Epidermal melanocyte (primary cell): ENCODE measurements at regions not wholly inside any gene's neighbourhood (a gene's known extent, or its start where the extent isn't known, plus 50 kb on each side); places are given as distances from the start of the nearest gene placed in this dataset.

Experiments used
- DNase-seq: peaks from one replicate; pipeline ENCODE4 v3.0.0; 2011; ENCODE audit warnings: low spot score; ENCODE audit not compliant: insufficient read length

DNA sequence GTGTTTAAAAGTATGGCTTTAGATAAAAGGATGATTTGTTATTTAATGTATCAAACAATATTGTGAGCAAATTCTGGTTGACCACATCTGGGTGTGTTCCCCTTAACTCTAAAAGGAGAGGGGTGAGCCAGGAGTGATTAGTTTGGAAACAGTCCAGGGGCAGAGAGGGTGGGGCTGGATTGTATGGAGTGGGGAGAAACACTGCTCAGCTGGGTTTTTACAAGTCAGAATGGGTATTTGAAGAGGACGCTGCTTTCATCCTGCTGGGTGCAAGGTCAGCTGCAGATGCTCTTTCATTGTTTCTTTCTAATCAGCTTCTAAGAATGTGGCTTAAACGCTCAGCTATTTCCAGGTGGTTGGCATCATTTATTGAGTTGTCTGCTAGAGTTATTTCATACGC is 82.8 kb upstream of the LIMCH1 start:
- DNase-seq, result no peak

DNA sequence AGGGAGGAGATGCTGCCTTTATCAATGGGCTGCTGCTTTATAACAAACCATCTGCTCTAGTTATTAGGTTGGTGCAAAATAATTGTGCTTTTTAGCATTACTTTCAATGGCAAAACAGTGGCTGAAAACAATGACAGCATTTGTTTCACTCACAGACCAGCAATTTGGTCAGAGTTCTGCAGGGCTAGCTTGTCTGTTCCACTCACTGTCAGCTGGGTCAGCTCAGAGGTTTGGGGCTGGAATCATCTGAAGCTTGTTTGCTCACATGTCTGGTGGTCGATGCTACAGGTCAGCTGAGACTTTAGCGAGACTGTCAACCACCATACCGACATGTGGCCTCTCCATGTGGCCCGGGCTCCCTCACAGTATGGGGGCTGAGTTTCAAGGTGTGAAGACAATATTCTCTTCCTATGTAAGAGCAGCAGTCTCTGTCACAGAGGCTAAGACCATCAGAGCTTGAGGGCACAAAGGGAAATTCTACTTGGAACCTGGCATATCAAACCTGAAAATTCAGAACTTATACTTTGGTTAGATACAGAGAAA is 81.3 kb upstream of the LIMCH1 start:
- no peak for DNase-seq

DNA sequence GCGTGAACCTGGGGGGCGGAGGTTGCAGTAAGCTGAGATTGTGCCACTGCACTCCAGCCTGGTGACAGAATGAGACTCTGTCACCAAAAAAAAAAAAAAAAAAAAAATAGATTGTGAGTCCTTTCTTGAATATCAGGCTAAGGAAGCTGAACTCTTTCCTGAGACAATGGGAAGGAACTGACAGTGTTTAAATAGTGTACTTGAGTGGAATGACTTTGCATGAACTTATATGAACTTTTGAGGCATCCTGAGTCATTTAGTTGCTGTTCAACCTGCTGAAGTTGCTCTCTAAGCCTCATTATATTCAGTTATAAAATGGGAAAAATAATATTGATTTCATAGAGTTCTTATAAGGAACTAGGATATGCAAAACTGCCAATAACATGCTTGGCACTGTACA is 79.3 kb upstream of the LIMCH1 start:
- DNase-seq, result no peak

- no peak for DNase-seq
Observed at GRCh38 chr4:41460641-41461040, 77.3 kb upstream of the LIMCH1 start.

DNA sequence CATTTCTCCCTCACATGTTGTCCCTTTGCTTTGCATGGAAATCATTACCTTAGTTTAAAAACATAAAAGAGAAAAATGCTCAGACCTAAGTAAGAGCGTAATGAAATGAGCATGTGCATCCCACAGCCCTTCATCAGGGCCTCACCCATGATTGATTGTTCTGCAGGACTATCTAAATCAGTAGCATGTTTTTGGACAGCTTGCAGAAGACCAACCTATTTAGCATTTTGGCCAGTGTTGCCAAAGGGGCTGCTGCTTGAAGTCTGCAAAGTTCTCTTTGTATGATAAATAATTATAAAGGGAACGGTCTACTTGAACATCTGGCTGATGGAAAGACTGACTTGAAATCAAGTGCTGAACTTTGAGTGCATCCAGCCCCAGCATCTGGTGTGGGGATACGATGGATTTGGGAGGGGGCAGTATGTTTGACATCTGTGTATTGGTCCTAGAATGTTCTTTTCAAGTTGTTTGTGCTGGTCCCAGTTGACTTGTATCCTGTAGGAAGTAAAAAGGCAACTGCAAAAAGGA is 76.1 kb upstream of the LIMCH1 start:
- no peak for DNase-seq

DNA sequence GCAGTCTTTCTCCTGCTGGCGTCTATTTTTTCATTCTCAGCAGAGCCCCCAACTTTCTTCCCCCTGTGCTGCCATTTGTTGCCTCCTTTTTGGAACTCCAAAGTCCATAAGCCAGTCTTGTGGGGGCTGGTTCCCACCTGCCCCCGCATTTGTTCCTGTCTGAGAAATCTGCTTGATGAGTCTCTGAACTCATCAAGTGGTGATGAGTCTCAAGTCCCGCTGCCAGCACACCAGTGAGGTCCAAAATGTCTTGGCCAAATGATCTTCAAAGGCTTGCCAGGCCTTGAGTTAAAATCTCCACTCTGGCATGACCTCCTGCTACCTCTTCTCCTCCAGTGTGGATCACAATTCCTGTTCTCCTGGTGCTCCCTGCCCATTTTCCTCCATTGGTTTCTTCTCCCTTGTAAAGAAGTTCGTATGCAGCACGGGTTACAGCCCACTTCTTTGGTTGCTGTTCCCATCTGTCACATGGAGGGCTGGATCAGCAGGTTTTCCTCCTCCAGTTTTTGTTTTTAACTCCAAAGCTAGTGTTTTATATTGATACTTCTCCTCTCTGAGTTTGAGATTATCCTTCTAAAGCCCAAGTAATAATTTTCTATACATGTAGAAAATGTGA is 72.7 kb upstream of the LIMCH1 start:
- DNase-seq, result no peak

DNA sequence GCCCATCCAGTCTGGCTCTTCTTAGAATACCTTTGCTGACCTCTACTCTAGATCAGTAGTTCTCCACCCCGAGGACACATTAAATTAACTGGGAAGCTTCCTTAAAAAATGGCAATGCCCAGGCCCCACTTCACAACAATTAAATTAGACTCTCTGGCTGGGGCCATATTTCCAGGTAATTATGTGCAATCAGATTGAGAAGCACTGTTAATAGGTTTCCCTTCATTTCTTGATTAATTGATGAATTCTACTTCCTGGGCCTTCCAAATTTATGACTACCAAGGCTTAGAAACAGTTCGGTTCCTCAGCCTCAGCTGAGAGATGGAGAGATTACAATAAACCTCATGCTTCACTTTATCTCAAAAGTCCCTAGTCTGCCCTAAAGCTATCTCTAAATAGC is 71.7 kb upstream of the LIMCH1 start:
- no peak for DNase-seq

DNA sequence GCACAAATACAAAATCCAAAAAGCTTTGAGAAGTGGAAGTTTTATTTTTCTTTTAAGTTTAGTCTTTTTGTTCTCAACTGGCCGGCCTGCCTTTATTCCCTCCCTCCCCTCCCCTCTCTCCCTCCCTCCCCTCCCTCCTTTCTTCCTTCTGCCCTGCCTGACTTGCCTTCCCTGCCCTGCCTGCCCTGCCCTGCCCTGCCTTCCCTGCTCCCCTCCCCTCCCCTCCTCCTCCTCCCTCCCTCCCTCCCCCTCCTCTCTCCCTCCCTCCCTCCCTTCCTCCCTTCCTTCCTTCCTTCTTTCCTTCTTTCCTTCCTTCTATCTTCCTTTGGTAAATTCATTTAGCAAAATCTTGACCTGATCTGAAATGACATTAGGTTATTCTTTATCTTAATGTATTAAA is 69.8 kb upstream of the LIMCH1 start:
- DNase-seq, result no peak

DNA sequence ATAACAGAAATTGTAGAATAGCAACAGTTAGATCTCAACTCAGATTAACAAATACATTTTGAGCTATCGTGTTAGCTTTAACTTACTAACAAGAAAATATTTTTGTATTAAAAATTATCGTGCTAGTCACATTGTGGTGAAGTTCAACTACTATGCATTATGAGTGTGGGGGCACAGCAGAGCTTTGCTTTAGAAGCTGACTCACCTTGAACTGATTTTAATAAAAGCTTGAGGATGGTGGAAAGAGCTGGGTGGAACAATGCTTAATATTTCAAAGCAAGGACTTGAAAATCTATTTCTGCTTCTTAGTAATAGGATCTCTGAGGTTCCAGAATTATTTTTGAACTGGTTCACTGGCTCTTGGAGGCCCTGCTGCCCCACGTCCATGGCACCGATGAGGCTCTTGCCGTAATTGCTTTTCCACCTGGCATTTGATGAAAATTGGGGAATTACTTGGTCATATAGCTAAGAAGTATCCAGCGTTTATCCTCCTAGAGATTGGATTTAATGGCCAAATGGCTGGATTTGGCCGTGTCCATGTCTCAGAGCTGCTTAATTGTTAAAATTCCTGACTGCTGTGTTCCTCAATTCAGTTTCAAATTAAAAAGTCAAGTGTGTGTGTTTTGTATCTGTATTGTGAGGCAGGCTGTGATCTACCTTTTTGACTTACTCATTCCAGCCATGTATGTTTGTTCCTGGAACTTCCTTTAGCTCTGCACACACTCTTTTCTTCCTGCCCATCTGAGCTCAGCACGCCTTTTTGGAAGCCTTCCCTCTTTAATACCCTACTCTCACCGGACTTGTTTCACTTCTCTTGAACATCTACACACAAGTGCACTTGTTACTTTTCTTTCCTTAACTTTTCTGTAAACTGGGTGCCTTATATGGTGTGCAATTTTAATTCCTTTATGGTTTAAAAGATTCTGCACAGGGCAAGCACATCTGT is 66.6 kb upstream of the LIMCH1 start:
- DNase-seq, result no peak

GRCh38 chr4:41472081-41472480 is 65.9 kb upstream of the LIMCH1 start:
- DNase-seq, result no peak

- DNase-seq, result no peak
Observed at GRCh38 chr4:41473176-41473575, 64.8 kb upstream of the LIMCH1 start.

GRCh38 chr4:41475402-41475801 is 62.6 kb upstream of the LIMCH1 start:
- no peak for DNase-seq

DNA sequence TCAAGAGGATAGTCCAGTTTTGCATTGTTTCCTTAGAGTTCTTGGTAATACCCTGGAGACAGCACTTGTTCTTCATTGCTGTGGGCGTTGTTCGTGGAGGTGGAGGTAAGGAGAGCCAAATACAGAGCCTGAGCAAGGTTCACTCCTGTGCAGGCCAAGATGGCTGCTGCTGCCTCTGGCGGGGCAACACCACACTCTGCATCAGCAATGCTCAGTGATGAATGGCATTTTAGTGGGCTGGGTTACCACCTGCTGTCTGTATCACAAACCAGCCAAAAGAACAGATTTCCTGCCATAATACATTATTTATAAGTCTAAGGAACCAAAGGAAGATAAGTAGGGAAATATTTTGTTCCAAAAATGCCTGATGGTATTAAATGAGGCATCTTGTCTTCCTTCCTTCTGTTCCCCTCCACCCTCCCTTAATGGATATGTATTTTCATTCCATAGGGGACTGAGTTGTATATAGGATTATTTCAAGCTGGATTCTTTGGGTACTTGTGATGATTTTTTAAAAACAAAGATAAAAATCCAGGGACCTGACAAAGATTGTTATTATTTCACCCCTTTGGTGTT is 61.6 kb upstream of the LIMCH1 start:
- no peak for DNase-seq

GRCh38 chr4:41477181-41477905 is 60.6 kb upstream of the LIMCH1 start:
- DNase-seq, result no peak

GRCh38 chr4:41478518-41478917 is 59.4 kb upstream of the LIMCH1 start:
- DNase-seq, result no peak

DNA sequence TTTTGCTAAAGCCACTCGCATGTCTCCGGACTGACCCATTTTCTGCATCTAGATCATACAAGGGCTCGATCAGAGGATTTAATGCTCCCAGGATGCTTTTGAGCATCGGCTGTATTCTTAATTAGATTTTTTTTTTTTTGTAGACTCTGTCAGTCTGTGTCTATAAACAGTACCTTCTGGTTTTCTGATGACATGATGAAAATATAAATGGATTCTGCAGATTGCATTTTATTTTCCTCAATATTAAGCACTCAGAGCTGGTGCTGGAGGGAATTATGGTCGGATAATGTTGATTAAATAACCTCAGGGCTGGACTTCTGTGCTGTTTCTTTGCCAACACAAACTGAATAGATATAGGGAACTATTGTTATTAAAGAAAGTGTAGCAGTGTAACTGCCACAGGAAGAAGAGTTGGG is 57.1 kb upstream of the LIMCH1 start:
- DNase-seq, result no peak

DNA sequence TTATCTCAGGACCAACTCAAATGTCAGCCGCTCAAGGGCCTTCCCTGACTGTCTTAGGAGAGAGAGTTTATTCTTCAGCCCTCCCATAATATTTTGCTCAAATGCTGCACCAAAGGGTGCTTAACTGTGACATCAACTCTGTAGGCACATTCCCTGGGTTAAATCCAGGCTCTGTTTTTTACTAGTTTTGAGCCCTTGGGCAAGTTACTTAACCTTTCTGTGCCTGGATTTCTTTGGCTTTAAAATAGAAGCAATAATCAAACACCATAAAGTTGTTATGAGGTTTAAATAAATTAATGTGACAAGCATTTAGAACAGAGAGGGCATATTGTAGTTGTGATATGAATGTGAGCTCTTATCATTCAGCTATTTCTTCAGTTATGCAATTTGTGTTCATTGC is 54.2 kb upstream of the LIMCH1 start:
- no peak for DNase-seq

DNA sequence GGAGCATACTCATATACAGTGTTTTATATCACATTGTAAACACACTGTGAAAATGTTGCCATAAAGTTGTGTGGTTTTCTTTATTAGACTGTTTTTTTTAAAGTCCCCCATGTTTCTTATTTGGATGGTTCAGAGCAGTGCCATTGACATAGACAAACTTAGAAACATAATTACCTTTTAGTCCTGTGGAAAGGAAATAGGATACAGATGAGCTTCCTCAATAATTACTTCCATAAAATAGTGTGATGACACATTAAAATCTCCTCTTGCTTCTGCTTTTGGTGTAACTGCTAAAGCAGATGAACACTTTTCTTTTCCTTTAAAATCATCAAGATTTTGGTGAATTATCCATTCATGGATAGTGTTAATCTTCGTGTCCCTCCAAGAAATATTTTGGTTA is 52.9 kb upstream of the LIMCH1 start:
- no peak for DNase-seq

GRCh38 chr4:41487868-41488440 is 50.0 kb upstream of the LIMCH1 start:
- no peak for DNase-seq
